NB4 (cell line): ENCODE measurements at regions not wholly inside any gene's neighbourhood (a gene's known extent, or its start where the extent isn't known, plus 50 kb on each side); places are given as distances from the start of the nearest gene placed in this dataset.

Experiments
- DNase-seq: peaks from one replicate; pipeline ENCODE4 v3.0.0; 2010; ENCODE audit warnings: low read depth
- H3K4me3 ChIP-seq: one replicate; pipeline ENCODE4 v1.5.1; 2011; ENCODE audit warnings: mild to moderate bottlenecking, low read depth, low read length, moderate library complexity
- CTCF ChIP-seq: IDR thresholded peaks from one replicate; pipeline ENCODE4 v1.5.1; 2012; ENCODE audit warnings: low read depth, low read length
- MAX ChIP-seq: IDR thresholded peaks from 2 replicates; pipeline ENCODE4 v1.6.1; 2011; ENCODE audit warnings: low read depth, low read length
- MYC ChIP-seq: IDR thresholded peaks from 2 replicates; pipeline ENCODE4 v1.6.1; 2011; ENCODE audit warnings: low read depth, low read length
- POLR2A ChIP-seq: IDR thresholded peaks from 2 replicates; pipeline ENCODE4 v1.6.1; 2011; ENCODE audit warnings: mild to moderate bottlenecking; ENCODE audit not compliant: insufficient read length; ENCODE audit errors: extremely low read depth

GRCh38 chr3:30550246-30550645 is 56.2 kb upstream of the TGFBR2 start:
- TF ChIP-seq MYC (no peak), MAX (no peak), POLR2A (no peak), CTCF (no peak)
- no peak overlapping the region for H3K4me3 ChIP-seq
- no peak for DNase-seq

GRCh38 chr3:30551266-30551665 is 55.1 kb upstream of the TGFBR2 start:
- TF ChIP-seq POLR2A (no peak), MYC (no peak), CTCF (no peak), MAX (no peak)
- no peak for DNase-seq
- H3K4me3 ChIP-seq = no peak overlapping the region

- TF ChIP-seq MYC = no peak
- no peak for TF ChIP-seq MAX
- no peak for TF ChIP-seq CTCF
- no peak for TF ChIP-seq POLR2A
- DNase-seq = no peak
- H3K4me3 ChIP-seq = no peak overlapping the region
Observed at GRCh38 chr3:30551927-30552326, 54.5 kb upstream of the TGFBR2 start.

- no peak for DNase-seq
- no peak for TF ChIP-seq POLR2A
- no peak for TF ChIP-seq MYC
- TF ChIP-seq CTCF = no peak
- no peak for TF ChIP-seq MAX
- no peak overlapping the region for H3K4me3 ChIP-seq
Observed at GRCh38 chr3:30553641-30554316, 52.6 kb upstream of the TGFBR2 start.

GRCh38 chr3:30554317-30554690 is 52.1 kb upstream of the TGFBR2 start:
- DNase-seq = no peak
- no peak overlapping the region for H3K4me3 ChIP-seq
- TF ChIP-seq MAX (no peak), MYC (no peak), CTCF (no peak), POLR2A (no peak)
